DND-41 (cell line): ENCODE measurements at regions not wholly inside any gene's neighbourhood (a gene's known extent, or its start where the extent isn't known, plus 50 kb on each side); places are given as distances from the start of the nearest gene placed in this dataset.

Source experiments
- CTCF ChIP-seq: IDR thresholded peaks from 2 replicates; pipeline ENCODE4 v1.5.1; 2012; ENCODE audit warnings: borderline replicate concordance, low read length, moderate library complexity, mild to moderate bottlenecking; ENCODE audit not compliant: poor library complexity, severe bottlenecking; ENCODE audit errors: extremely low read depth
- EZH2 ChIP-seq: IDR thresholded peaks from 3 replicates; pipeline ENCODE4 v1.6.1; 2012; ENCODE audit warnings: borderline replicate concordance, low read depth, mild to moderate bottlenecking, moderate library complexity, low read length, inconsistent platforms; ENCODE audit not compliant: severe bottlenecking

GRCh38 chr11:38305682-38306081 is 1707.6 kb upstream of the RAG2 start:
- TF ChIP-seq CTCF (no peak), EZH2 (no peak)
